Ishikawa (cell line): ENCODE measurements at regions not wholly inside any gene's neighbourhood (a gene's known extent, or its start where the extent isn't known, plus 50 kb on each side); places are given as distances from the start of the nearest gene placed in this dataset.

Source experiments
- CEBPB ChIP-seq: IDR thresholded peaks from 2 replicates; pipeline ENCODE4 v1.6.1; 2012
- CREB1 ChIP-seq: IDR thresholded peaks from 2 replicates; pipeline ENCODE4 v1.6.1; 2012; ENCODE audit warnings: low read depth
- NFIC ChIP-seq: IDR thresholded peaks from 2 replicates; pipeline ENCODE4 v1.6.1; 2012
- RAD21 ChIP-seq: IDR thresholded peaks from 2 replicates; pipeline ENCODE4 v1.6.1; 2012; ENCODE audit warnings: low read depth
- REST ChIP-seq: IDR thresholded peaks from 2 replicates; pipeline ENCODE4 v1.6.1; 2012; ENCODE audit warnings: low read depth, mild to moderate bottlenecking
- USF1 ChIP-seq: IDR thresholded peaks from 2 replicates; pipeline ENCODE4 v1.6.1; 2012
- YY1 ChIP-seq: IDR thresholded peaks from 2 replicates; pipeline ENCODE4 v1.6.1; 2012; ENCODE audit warnings: low read depth

- TF ChIP-seq USF1 (no peak), REST (no peak), RAD21 (no peak), CREB1 (no peak), CEBPB (no peak), YY1 (no peak), NFIC (no peak)
Observed at GRCh38 chr18:55858661-55859515, 270.9 kb upstream of the TCF4 start.
